ENCODE measurements at regions not wholly inside any gene's neighbourhood (a gene's known extent, or its start where the extent isn't known, plus 50 kb on each side); places are given as distances from the start of the nearest gene placed in this dataset.

DNA sequence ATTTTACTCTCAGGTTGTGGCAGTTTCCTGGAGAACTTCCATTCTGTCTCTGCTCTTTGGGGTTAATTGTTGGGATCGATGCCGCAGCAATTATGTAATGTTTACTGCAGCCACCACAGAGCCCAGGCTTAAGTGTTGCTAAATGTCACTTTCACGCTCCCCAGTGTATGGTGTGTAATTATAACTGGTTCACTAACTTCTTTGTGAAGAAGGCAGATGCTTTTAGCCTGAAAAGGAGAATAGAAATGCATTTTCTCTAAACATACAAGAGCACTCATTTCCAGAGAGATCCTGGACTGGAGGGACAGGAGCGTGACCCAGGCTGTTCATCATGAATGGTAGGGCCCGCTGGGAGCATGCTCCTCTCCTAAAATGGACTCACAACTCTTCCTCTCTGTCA is 132.2 kb upstream of the PLET1 start:
- H3K27me3 ChIP-seq (ENCODE audit: control insufficient read depth in 1 of 2, insufficient read depth in 2 of 2, low read length in 2 of 2), result no peaks in the 10 kb centered on the region
- POLR2A ChIA-PET, result no interaction called here
- no peak for FAIRE-seq

DNA sequence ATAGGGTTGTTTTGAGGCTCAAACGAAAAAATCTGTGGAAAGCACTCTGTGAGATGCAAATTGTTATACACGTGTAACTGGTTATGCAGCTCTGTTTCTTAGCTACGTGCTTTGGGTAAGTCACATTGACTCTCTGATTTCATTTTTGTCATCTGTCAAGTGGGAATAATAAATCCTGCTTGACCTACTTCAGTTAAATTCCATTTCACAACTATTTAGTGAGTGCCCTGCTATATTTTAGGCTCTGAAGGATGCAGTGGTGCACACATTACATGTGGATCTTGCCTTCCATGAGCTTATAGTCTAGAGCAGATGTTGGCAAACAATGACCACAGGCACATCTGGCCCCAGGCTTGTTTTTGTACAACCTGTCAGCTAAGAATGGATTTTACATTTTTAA is 133.6 kb upstream of the PLET1 start:
- no TSS peak for BruUV-seq (replicated peaks)
- intact Hi-C loops (cut with micrococcal nuclease; ENCODE audit: unreplicated experiment) (no loop called here), in situ Hi-C loops (cut with HindIII; ENCODE audit: extremely low pct_ligation_motif_present, low pct_unique_long_range_greater_than_20kb) (no loop called here)
- TF ChIP-seq, protein P1, sequence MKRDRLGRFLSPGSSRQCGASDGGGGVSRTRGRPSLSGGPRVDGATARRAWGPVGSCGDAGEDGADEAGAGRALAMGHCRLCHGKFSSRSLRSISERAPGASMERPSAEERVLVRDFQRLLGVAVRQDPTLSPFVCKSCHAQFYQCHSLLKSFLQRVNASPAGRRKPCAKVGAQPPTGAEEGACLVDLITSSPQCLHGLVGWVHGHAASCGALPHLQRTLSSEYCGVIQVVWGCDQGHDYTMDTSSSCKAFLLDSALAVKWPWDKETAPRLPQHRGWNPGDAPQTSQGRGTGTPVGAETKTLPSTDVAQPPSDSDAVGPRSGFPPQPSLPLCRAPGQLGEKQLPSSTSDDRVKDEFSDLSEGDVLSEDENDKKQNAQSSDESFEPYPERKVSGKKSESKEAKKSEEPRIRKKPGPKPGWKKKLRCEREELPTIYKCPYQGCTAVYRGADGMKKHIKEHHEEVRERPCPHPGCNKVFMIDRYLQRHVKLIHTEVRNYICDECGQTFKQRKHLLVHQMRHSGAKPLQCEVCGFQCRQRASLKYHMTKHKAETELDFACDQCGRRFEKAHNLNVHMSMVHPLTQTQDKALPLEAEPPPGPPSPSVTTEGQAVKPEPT (CRISPR knock-in tag; IDR thresholded peaks at IDR 0.05; ENCODE audit: low read depth), result no peak
- TF ChIP-seq, protein P2, sequence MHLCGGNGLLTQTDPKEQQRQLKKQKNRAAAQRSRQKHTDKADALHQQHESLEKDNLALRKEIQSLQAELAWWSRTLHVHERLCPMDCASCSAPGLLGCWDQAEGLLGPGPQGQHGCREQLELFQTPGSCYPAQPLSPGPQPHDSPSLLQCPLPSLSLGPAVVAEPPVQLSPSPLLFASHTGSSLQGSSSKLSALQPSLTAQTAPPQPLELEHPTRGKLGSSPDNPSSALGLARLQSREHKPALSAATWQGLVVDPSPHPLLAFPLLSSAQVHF (CRISPR knock-in tag; IDR thresholded peaks at IDR 0.05), result no peak
- TF ChIP-seq, protein P3, sequence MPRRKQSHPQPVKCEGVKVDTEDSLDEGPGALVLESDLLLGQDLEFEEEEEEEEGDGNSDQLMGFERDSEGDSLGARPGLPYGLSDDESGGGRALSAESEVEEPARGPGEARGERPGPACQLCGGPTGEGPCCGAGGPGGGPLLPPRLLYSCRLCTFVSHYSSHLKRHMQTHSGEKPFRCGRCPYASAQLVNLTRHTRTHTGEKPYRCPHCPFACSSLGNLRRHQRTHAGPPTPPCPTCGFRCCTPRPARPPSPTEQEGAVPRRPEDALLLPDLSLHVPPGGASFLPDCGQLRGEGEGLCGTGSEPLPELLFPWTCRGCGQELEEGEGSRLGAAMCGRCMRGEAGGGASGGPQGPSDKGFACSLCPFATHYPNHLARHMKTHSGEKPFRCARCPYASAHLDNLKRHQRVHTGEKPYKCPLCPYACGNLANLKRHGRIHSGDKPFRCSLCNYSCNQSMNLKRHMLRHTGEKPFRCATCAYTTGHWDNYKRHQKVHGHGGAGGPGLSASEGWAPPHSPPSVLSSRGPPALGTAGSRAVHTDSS (CRISPR knock-in tag; conservative IDR thresholded peaks at IDR 0.05), result no peak
- no peak for TF ChIP-seq ZNF563 (CRISPR knock-in tag; IDR thresholded peaks at IDR 0.05)
- no peak for TF ChIP-seq ZNF782 (CRISPR knock-in tag; IDR thresholded peaks at IDR 0.05; ENCODE audit: borderline replicate concordance)
- TF ChIP-seq JUND (CRISPR knock-in tag; IDR thresholded peaks at IDR 0.05), result no peak
- TF ChIP-seq, protein P4, sequence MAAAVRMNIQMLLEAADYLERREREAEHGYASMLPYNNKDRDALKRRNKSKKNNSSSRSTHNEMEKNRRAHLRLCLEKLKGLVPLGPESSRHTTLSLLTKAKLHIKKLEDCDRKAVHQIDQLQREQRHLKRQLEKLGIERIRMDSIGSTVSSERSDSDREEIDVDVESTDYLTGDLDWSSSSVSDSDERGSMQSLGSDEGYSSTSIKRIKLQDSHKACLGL (CRISPR knock-in tag; IDR thresholded peaks at IDR 0.05), result no peak
- TF ChIP-seq ZNF629 (CRISPR knock-in tag; conservative IDR thresholded peaks at IDR 0.05), result no peak
- H3K79me2 ChIP-seq (ENCODE audit: insufficient read depth, low read length), result no peaks in the 10 kb centered on the region
- POLR2A ChIA-PET, result no interaction called here
- no peak overlapping the region for H3K4me3 ChIP-seq (replicated peaks in 1 of 3; ENCODE audit: insufficient read depth in 1 of 3, low read depth in 2 of 3, low read length in 3 of 3)
- no peak overlapping the region for H3K27ac ChIP-seq (ENCODE audit: extremely low read length, insufficient read depth, low read length)
- no peak overlapping the region for H3K9ac ChIP-seq (ENCODE audit: insufficient read depth, low read depth, low read length)
- WGBS (ENCODE audit: low lambda C conversion rate), result 0% methylated on average over 3 of the region's 3 CpGs
- no peaks in the 10 kb centered on the region for H3K36me3 ChIP-seq (replicated peaks in 1 of 2; ENCODE audit: control insufficient read depth in 1 of 2, insufficient read depth in 2 of 2, low read length in 2 of 2)
- no peaks in the 10 kb centered on the region for H4K20me1 ChIP-seq (ENCODE audit: insufficient read depth, low read length)
- H2AFZ ChIP-seq (ENCODE audit: low read length), result no peak overlapping the region
- ATAC-seq (no peak), DNase-seq (ENCODE audit: low spot score) (no peak), FAIRE-seq (no peak)
- H3K4me1 ChIP-seq (ENCODE audit: insufficient read depth, low read length), result peaks cover 14% of the 10 kb centered on the region
- CTCF ChIA-PET (ENCODE audit: low intra/inter-chr PET ratio, low total read pairs), result no interaction called here
- H3K4me2 ChIP-seq (ENCODE audit: low read depth, low read length), result no peak overlapping the region
- no peaks in the 10 kb centered on the region for H3K9me3 ChIP-seq (ENCODE audit: low read length)
- no peaks in the 10 kb centered on the region for H3K27me3 ChIP-seq (ENCODE audit: control insufficient read depth in 1 of 2, insufficient read depth in 2 of 2, low read length in 2 of 2)

More for the DNA sequence above, 132.2 kb upstream of the PLET1 start:
- H4K20me1 ChIP-seq (ENCODE audit: insufficient read depth, low read length), result no peaks in the 10 kb centered on the region
- H3K4me1 ChIP-seq (ENCODE audit: insufficient read depth, low read length), result peaks cover 7% of the 10 kb centered on the region
- no peak overlapping the region for H2AFZ ChIP-seq (ENCODE audit: low read length)
- H3K4me2 ChIP-seq (ENCODE audit: low read depth, low read length), result no peak overlapping the region
- no peak overlapping the region for H3K4me3 ChIP-seq (replicated peaks in 1 of 3; ENCODE audit: insufficient read depth in 1 of 3, low read depth in 2 of 3, low read length in 3 of 3)
- CTCF ChIA-PET (ENCODE audit: low intra/inter-chr PET ratio, low total read pairs), result no interaction called here
- H3K9ac ChIP-seq (ENCODE audit: insufficient read depth, low read depth, low read length), result no peak overlapping the region
- intact Hi-C loops (cut with micrococcal nuclease; ENCODE audit: unreplicated experiment) (no loop called here), in situ Hi-C loops (cut with HindIII; ENCODE audit: extremely low pct_ligation_motif_present, low pct_unique_long_range_greater_than_20kb) (no loop called here)
- no peaks in the 10 kb centered on the region for H3K9me3 ChIP-seq (ENCODE audit: low read length)
- DNase-seq (ENCODE audit: low spot score) (no peak), ATAC-seq (no peak)
- BruUV-seq (replicated peaks), result no TSS peak
- no peak for TF ChIP-seq FOXJ3 (CRISPR knock-in tag; IDR thresholded peaks at IDR 0.05; ENCODE audit: borderline replicate concordance)
- TF ChIP-seq, protein P5, sequence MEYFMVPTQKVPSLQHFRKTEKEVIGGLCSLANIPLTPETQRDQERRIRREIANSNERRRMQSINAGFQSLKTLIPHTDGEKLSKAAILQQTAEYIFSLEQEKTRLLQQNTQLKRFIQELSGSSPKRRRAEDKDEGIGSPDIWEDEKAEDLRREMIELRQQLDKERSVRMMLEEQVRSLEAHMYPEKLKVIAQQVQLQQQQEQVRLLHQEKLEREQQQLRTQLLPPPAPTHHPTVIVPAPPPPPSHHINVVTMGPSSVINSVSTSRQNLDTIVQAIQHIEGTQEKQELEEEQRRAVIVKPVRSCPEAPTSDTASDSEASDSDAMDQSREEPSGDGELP (IDR thresholded peaks at IDR 0.05; ENCODE audit: borderline replicate concordance, low read depth), result no peak
- TF ChIP-seq SRSF4 (IDR thresholded peaks at IDR 0.05; ENCODE audit: low read depth, low read length, poor library complexity, severe bottlenecking), result no peak
- TF ChIP-seq ZSCAN20 (CRISPR knock-in tag; IDR thresholded peaks at IDR 0.05; ENCODE audit: borderline replicate concordance), result no peak
- TF ChIP-seq, protein P6, sequence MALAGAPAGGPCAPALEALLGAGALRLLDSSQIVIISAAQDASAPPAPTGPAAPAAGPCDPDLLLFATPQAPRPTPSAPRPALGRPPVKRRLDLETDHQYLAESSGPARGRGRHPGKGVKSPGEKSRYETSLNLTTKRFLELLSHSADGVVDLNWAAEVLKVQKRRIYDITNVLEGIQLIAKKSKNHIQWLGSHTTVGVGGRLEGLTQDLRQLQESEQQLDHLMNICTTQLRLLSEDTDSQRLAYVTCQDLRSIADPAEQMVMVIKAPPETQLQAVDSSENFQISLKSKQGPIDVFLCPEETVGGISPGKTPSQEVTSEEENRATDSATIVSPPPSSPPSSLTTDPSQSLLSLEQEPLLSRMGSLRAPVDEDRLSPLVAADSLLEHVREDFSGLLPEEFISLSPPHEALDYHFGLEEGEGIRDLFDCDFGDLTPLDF (CRISPR knock-in tag; IDR thresholded peaks at IDR 0.05), result no peak
- WGBS (ENCODE audit: low lambda C conversion rate), result 5% methylated on average over 5 of the region's 5 CpGs
- H3K36me3 ChIP-seq (replicated peaks in 1 of 2; ENCODE audit: control insufficient read depth in 1 of 2, insufficient read depth in 2 of 2, low read length in 2 of 2), result no peaks in the 10 kb centered on the region
- no peaks in the 10 kb centered on the region for H3K79me2 ChIP-seq (ENCODE audit: insufficient read depth, low read length)
- H3K27ac ChIP-seq (ENCODE audit: extremely low read length, insufficient read depth, low read length), result no peak overlapping the region

Data from HepG2 (cell line).